Inflammatory macrophage (primary cell): ENCODE measurements at regions not wholly inside any gene's neighbourhood (a gene's known extent, or its start where the extent isn't known, plus 50 kb on each side); places are given as distances from the start of the nearest gene placed in this dataset.
A peak's percentile ranks its signal among the peaks of the same experiment; 100 is the strongest.

Source experiments
- DNase-seq, 2 donors: peaks; one replicate each; pipeline ENCODE4 v3.0.0-alpha.2; 2020 to 2022

GRCh38 chr4:128384765-128385598, 97.4 kb upstream of the PGRMC2 start:
- DNase-seq, result no peak

- no peak for DNase-seq
Observed at GRCh38 chr4:128384091-128384520, 96.5 kb upstream of the PGRMC2 start.

GRCh38 chr4:128381748-128382559, 94.3 kb upstream of the PGRMC2 start:
- DNase-seq, result no peak

- DNase-seq, result no peak
Observed at GRCh38 chr4:128380306-128380705, 92.7 kb upstream of the PGRMC2 start.

- DNase-seq, result peak in 1 of 2 donors; percentile 11
Observed at GRCh38 chr4:128379860-128380259, 92.2 kb upstream of the PGRMC2 start.

- no peak for DNase-seq
Observed at GRCh38 chr4:128378668-128379067, 91.1 kb upstream of the PGRMC2 start.

- DNase-seq, result no peak
Observed at GRCh38 chr4:128376958-128377357, 89.3 kb upstream of the PGRMC2 start.

- no peak for DNase-seq
Observed at GRCh38 chr4:128376303-128376702, 88.7 kb upstream of the PGRMC2 start.

GRCh38 chr4:128373628-128374027, 86.0 kb upstream of the PGRMC2 start:
- no peak for DNase-seq

GRCh38 chr4:128371876-128372275, 84.3 kb upstream of the PGRMC2 start:
- no peak for DNase-seq

- no peak for DNase-seq
Observed at GRCh38 chr4:128371001-128371777, 83.6 kb upstream of the PGRMC2 start.

GRCh38 chr4:128366212-128366611, 78.6 kb upstream of the PGRMC2 start:
- no peak for DNase-seq

- DNase-seq, result no peak
Observed at GRCh38 chr4:128364565-128364964, 77.0 kb upstream of the PGRMC2 start.

GRCh38 chr4:128363966-128364365, 76.4 kb upstream of the PGRMC2 start:
- DNase-seq, result no peak

- no peak for DNase-seq
Observed at GRCh38 chr4:128362760-128363159, 75.1 kb upstream of the PGRMC2 start.

GRCh38 chr4:128359422-128359821, 71.8 kb upstream of the PGRMC2 start:
- no peak for DNase-seq

GRCh38 chr4:128358913-128359279, 71.3 kb upstream of the PGRMC2 start:
- no peak for DNase-seq

GRCh38 chr4:128358231-128358912, 70.8 kb upstream of the PGRMC2 start:
- no peak for DNase-seq

- DNase-seq, result no peak
Observed at GRCh38 chr4:128357286-128357685, 69.7 kb upstream of the PGRMC2 start.

- no peak for DNase-seq
Observed at GRCh38 chr4:128355305-128355704, 67.7 kb upstream of the PGRMC2 start.

GRCh38 chr4:128354205-128354821, 66.7 kb upstream of the PGRMC2 start:
- peak; percentile 42 to 57 for DNase-seq

GRCh38 chr4:128353791-128354190, 66.2 kb upstream of the PGRMC2 start:
- no peak for DNase-seq
